ENCODE measurements at regions not wholly inside any gene's neighbourhood (a gene's known extent, or its start where the extent isn't known, plus 50 kb on each side); places are given as distances from the start of the nearest gene placed in this dataset.
"Not testable (repeated sequence)": the region's sequence is repeated elsewhere in the genome, so short reads cannot be mapped to it uniquely, and the experiment has no call there.

DNA sequence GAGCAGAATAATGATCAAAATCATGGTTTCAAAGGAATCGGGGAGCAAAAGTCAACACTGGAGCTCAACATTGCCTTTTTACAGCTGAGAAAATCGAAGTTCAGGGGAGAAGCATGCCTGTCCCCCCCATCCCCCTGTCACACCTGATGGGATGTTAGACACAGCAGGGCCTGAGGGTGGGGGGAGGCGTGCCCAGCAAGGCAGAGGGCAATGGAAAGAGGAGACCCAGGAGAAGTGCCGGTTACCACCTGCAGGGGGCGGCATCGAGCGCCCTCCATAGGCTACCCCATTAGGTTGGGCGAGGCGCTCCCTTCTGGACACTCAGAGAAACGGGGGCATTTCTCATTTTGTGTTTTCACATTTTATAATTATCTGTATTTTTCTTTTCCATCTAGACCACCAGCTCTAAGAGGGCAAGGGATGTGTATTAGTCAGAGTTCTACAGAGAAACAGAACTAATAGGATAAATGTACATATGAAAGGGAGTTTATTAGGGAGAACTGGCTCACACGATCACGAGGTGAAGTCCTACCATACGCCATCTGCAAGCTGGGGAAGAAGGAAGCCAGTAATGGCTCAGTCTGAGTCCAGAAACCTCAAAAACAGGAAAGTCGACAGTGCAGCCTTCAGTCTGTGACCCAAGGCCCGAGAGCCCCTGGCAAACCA, 271.3 kb downstream of the LRATD1 start:
- no peaks in the 10 kb centered on the region for H3K9me3 ChIP-seq
- no peaks in the 10 kb centered on the region for H3K36me3 ChIP-seq (ENCODE audit: low read depth)
- intact Hi-C loops (cut with DNase I, micrococcal nuclease), result no loop called here
- TF ChIP-seq, protein P1, sequence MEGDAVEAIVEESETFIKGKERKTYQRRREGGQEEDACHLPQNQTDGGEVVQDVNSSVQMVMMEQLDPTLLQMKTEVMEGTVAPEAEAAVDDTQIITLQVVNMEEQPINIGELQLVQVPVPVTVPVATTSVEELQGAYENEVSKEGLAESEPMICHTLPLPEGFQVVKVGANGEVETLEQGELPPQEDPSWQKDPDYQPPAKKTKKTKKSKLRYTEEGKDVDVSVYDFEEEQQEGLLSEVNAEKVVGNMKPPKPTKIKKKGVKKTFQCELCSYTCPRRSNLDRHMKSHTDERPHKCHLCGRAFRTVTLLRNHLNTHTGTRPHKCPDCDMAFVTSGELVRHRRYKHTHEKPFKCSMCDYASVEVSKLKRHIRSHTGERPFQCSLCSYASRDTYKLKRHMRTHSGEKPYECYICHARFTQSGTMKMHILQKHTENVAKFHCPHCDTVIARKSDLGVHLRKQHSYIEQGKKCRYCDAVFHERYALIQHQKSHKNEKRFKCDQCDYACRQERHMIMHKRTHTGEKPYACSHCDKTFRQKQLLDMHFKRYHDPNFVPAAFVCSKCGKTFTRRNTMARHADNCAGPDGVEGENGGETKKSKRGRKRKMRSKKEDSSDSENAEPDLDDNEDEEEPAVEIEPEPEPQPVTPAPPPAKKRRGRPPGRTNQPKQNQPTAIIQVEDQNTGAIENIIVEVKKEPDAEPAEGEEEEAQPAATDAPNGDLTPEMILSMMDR (IDR thresholded peaks at IDR 0.05), result peak; percentile 69
- DNase-seq (peak; percentile 57 to 72 (median 65)), ATAC-seq (peak; percentile 93)
- H3K4me3 ChIP-seq, result no peak overlapping the region
- H3K4me1 ChIP-seq (ENCODE audit: low read depth), result no peaks in the 10 kb centered on the region

DNA sequence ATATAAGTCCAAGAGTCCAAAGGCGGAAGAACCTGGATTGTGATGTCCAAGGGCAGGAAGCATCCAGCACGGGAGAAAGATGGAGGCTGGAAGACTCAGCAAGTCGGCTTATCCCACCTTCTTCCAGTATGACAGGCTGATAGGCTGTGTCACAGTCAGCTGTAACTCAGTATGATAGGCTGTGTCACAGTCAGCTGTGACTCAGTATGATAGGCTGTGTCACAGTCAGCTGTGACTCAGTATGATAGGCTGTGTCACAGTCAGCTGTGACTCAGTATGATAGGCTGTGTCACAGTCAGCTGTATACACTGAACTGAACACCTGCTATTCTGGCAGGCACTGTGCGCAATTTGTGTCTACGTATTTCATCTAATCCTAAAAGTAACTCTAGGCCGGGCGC, 271.9 kb downstream of the LRATD1 start:
- intact Hi-C loops (cut with DNase I, micrococcal nuclease); ATAC-seq; H3K4me1 ChIP-seq (ENCODE audit: low read depth); DNase-seq; H3K4me3 ChIP-seq; H3K36me3 ChIP-seq (ENCODE audit: low read depth); H3K9me3 ChIP-seq: not testable (repeated sequence)

GRCh38 chr2:14905571-14905970, 273.1 kb downstream of the LRATD1 start:
- intact Hi-C loops (cut with DNase I, micrococcal nuclease), result no loop called here
- DNase-seq (no peak), ATAC-seq (no peak)
- Histone ChIP-seq H3K4me3 (no peak overlapping the region), H3K4me1 (ENCODE audit: low read depth) (no peaks in the 10 kb centered on the region), H3K9me3 (no peaks in the 10 kb centered on the region), H3K36me3 (ENCODE audit: low read depth) (no peaks in the 10 kb centered on the region)
- TF ChIP-seq, protein P1 (IDR thresholded peaks at IDR 0.05), result no peak

DNA sequence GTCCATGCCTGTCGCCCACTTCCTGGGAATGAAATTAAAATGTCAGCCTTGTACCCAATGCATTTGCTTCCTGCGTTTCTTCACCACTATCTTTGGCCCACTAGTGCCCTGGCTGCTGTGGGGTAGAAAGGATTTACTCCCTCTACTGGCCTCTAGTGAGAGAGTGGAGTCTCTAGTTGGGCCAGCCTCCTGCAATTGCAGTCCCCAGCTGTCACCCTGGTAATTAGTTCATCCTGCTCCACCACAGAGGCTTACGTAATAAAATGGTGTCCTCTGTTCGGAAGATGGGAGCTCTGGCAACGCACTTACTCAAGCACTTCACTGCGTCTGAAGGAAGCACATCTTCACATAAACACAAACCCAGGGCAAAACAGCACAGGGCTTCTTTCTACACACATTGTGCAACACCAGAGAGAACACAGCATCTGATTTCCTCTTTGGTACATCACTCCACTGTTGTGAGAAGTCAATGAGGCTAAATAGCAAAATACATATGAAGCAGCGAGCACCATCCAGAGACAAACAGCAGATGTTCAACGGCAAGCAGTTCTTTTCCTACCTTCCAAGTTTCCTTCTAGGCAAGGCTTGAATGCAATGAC, 274.6 kb downstream of the LRATD1 start:
- ATAC-seq (peak; percentile 54), DNase-seq (peak in 1 of 3 donors; percentile 2)
- no peaks in the 10 kb centered on the region for H3K4me1 ChIP-seq (ENCODE audit: low read depth)
- H3K4me3 ChIP-seq, result no peak overlapping the region
- TF ChIP-seq, protein P1 (IDR thresholded peaks at IDR 0.05), result no peak
- no peaks in the 10 kb centered on the region for H3K36me3 ChIP-seq (ENCODE audit: low read depth)
- intact Hi-C loops (cut with DNase I, micrococcal nuclease), result no loop called here
- H3K9me3 ChIP-seq, result no peaks in the 10 kb centered on the region

DNA sequence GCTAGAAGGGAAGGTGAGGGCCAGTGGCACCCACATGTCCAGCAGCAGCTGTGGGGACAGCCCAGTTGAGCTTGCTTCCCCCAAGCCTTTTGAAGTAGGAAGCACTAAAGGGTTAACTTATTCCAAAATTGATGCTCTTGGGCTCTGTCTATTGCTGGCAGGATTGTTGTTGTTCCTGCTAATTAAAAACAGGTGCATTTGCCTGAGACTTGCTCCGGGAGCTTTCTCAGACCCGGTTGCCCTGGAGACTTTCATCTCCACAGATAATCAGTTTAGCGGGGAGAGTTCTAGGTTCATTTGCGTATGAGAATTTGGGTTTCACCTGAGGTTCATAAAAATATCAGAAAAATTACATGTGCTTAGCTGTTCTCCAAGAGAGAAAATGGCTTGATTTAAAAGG, 277.3 kb downstream of the LRATD1 start:
- H3K36me3 ChIP-seq (ENCODE audit: low read depth), result no peaks in the 10 kb centered on the region
- no peak overlapping the region for H3K4me3 ChIP-seq
- intact Hi-C loops (cut with DNase I, micrococcal nuclease), result no loop called here
- no peak for DNase-seq
- TF ChIP-seq, protein P1 (IDR thresholded peaks at IDR 0.05), result no peak
- H3K9me3 ChIP-seq, result no peaks in the 10 kb centered on the region
- no peak for ATAC-seq
- H3K4me1 ChIP-seq (ENCODE audit: low read depth), result no peaks in the 10 kb centered on the region

DNA sequence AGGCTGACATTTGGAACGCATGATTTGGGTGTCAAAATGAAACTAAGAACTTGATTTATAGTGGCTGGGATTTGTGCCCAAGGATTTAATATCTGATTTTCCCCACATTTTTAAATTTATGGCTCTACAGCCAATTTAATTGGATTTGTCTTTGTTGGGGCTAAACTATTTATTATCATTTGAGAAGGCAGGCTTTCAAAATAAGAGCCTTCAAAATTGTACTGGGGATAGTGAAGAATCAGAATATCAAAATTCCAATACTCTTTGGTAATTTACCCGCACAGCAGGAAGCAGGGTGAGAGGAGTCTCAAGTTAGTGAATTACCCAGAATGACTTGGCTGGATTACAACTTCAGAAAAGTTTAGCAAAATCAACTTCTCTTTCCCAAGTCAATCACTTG, 278.1 kb downstream of the LRATD1 start:
- Histone ChIP-seq H3K4me1 (ENCODE audit: low read depth) (no peaks in the 10 kb centered on the region), H3K9me3 (no peaks in the 10 kb centered on the region), H3K4me3 (no peak overlapping the region), H3K36me3 (ENCODE audit: low read depth) (no peaks in the 10 kb centered on the region)
- intact Hi-C loops (cut with DNase I, micrococcal nuclease), result no loop called here
- DNase-seq (no peak), ATAC-seq (no peak)
- TF ChIP-seq, protein P1 (IDR thresholded peaks at IDR 0.05), result no peak

All from mucosa of descending colon (tissue), 3 donors.